Aorta (tissue), 5 donors: ENCODE measurements at regions not wholly inside any gene's neighbourhood (a gene's known extent, or its start where the extent isn't known, plus 50 kb on each side); places are given as distances from the start of the nearest gene placed in this dataset.
"Not testable (repeated sequence)": the region's sequence is repeated elsewhere in the genome, so short reads cannot be mapped to it uniquely, and the experiment has no call there.

Source experiments
- ATAC-seq: fragments of 200-7000 bp; cut with Tn5 transposase; one replicate; pipeline ENCODE4 v1.9.1; 2022; ENCODE audit warnings: moderate library complexity; ENCODE audit not compliant: low FRiP score
- DNase-seq, 2 donors: peaks; one replicate each; pipeline ENCODE4 v3.0.0-alpha.2; 2020
- H3K27ac ChIP-seq, 2 donors: one replicate each; pipeline ENCODE4 v1.5.1; 2013; ENCODE audit warnings: low read length in 2 of 2, mild to moderate bottlenecking in 2 of 2, moderate library complexity in 2 of 2, control low read depth in 1 of 2, inconsistent platforms in 1 of 2, low read depth in 1 of 2
- H3K27me3 ChIP-seq, 2 donors: one replicate each; pipeline ENCODE4 v1.6.1; 2013; ENCODE audit warnings: control low read depth in 1 of 2, low read length in 1 of 2, mild to moderate bottlenecking in 1 of 2, moderate library complexity in 1 of 2; ENCODE audit not compliant: insufficient read depth in 2 of 2, control insufficient read depth in 1 of 2
- H3K36me3 ChIP-seq, 2 donors: one replicate each; pipeline ENCODE4 v1.6.1; 2013; ENCODE audit warnings: control low read depth in 1 of 2, low read length in 1 of 2, mild to moderate bottlenecking in 1 of 2; ENCODE audit not compliant: insufficient read depth in 2 of 2, control insufficient read depth in 1 of 2
- H3K4me1 ChIP-seq, 2 donors: one replicate each; pipeline ENCODE4 v1.6.1; 2013; ENCODE audit warnings: low read length in 2 of 2, control low read depth in 1 of 2, mild to moderate bottlenecking in 1 of 2, moderate library complexity in 1 of 2; ENCODE audit not compliant: insufficient read depth in 2 of 2, control insufficient read depth in 1 of 2
- H3K4me3 ChIP-seq, 2 donors: one replicate each; pipeline ENCODE4 v1.5.1; 2013; ENCODE audit warnings: low read length in 2 of 2, control low read depth in 1 of 2, mild to moderate bottlenecking in 1 of 2
- H3K9me3 ChIP-seq: one replicate; pipeline ENCODE4 v1.6.1; 2013; ENCODE audit warnings: mild to moderate bottlenecking, low read length; ENCODE audit not compliant: control insufficient read depth
- WGBS, 2 donors: extraction: QIAGEN DNeasy Blood & Tissue Kit; methylation state at CpG; one replicate each; pipeline ENCODE4 v1.1.7; 2013; 5-methylcytosine and 5-hydroxymethylcytosine counted together
- intact Hi-C, 2 donors: fragments of 100-400 bp; cut with DNase I; formaldehyde crosslinking; loops; one replicate each; pipeline versions ENCODE4 v1.14.2 to v1.15.0; 2022
- donor health status: healthy with polysubstance abuse.
- donor health status: Bipolar disorder and iron deficiency.
- donor health status: DM: no; HTN: no; CAD: no.
- donor health status: DM: no; HTN: no; CAD: no.
- donor health status: DM: yes; HTN: yes; CAD: no.

DNA sequence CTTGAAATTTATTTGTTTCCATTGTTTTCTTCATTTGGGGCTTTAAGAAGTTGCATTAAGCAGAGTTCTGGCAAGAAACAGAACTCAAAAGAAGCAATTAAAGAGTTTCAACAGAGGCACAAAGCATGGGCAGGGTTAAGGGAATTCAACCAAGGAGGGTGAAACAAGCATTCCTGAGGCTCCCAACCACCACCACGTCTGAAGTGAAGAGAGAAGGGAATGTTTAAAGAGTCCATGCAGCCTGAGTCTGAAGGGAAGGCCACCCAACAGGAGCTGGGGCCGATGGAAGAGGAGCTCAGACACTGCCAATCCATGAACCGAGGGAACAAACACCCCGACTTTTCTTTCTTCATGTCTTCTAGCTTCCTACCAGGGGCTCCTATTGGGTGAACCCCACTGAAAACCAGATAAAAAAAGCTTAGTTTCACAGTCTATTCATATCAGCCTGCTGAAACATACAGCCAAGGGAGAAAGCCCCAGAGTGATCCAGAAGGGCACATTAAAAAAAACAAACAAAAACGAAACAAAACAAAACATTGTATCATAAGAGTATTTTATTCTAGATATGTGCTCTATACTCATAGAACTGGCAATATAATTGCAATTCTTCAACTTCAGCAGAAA, 168.9 kb downstream of the SPDYE17 start:
- H3K36me3 ChIP-seq, intact Hi-C loops, H3K4me1 ChIP-seq, H3K9me3 ChIP-seq, H3K4me3 ChIP-seq, ATAC-seq, H3K27me3 ChIP-seq, H3K27ac ChIP-seq, DNase-seq: not testable (repeated sequence)
- WGBS, 2 donors: 5 to 8% methylated on average over 1 of the region's 5 CpGs

GRCh38 chr7:76862241-76862640, 169.9 kb downstream of the SPDYE17 start:
- H3K27ac ChIP-seq, H3K4me1 ChIP-seq, ATAC-seq, intact Hi-C loops, H3K36me3 ChIP-seq, H3K9me3 ChIP-seq, H3K4me3 ChIP-seq, H3K27me3 ChIP-seq, DNase-seq: not testable (repeated sequence)

GRCh38 chr7:76859933-76860332, 172.2 kb downstream of the SPDYE17 start:
- H3K4me1 ChIP-seq, H3K27ac ChIP-seq, H3K4me3 ChIP-seq, H3K9me3 ChIP-seq, intact Hi-C loops, H3K36me3 ChIP-seq, ATAC-seq, DNase-seq, H3K27me3 ChIP-seq: not testable (repeated sequence)
- 44 to 50% methylated on average over 5 of the region's 5 CpGs for WGBS, 2 donors

GRCh38 chr7:76854631-76855030, 177.5 kb downstream of the SPDYE17 start:
- intact Hi-C loops, H3K27ac ChIP-seq, H3K4me1 ChIP-seq, H3K27me3 ChIP-seq, DNase-seq, H3K4me3 ChIP-seq, H3K36me3 ChIP-seq, H3K9me3 ChIP-seq, ATAC-seq: not testable (repeated sequence)

DNA sequence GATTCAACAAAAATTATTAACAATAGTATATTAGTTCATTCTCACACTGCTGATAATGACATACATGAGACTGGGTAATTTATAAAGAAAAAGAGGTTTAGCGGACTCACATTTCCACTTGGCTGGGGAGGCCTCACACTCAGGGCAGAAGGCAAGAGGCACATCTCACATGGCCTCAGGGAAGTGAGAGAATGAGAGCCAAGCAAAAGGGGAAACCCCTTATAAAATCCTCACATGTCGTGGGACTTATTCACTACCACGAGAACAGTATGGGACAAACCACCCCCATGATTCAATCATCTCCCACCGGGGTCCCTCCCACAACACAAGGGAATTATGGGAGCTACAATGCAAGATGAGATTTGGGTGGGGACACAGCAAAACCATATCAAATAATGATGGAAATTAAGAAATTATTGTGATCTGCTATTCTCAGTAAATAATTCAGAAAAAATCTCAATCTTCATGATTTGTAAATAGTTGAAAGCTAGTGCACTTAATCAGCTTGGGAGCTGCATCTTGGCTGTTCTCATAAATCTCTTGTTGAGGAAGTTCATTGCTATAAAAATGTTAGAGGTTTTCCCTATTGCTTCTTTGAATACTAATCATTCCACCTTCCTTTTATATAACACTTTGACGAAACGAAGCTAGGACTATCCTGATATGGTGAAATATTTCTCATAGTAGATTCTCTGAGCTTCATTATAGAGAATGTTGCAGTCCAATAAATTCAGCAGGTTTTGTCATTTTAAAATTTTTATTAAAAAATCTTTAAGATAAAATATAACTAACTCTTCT, 179.2 kb downstream of the SPDYE17 start:
- H3K4me3 ChIP-seq, H3K4me1 ChIP-seq, H3K9me3 ChIP-seq, ATAC-seq, intact Hi-C loops, DNase-seq, H3K27ac ChIP-seq, H3K36me3 ChIP-seq, H3K27me3 ChIP-seq: not testable (repeated sequence)
- WGBS, 2 donors: 72 to 85% methylated on average over 6 of the region's 6 CpGs

DNA sequence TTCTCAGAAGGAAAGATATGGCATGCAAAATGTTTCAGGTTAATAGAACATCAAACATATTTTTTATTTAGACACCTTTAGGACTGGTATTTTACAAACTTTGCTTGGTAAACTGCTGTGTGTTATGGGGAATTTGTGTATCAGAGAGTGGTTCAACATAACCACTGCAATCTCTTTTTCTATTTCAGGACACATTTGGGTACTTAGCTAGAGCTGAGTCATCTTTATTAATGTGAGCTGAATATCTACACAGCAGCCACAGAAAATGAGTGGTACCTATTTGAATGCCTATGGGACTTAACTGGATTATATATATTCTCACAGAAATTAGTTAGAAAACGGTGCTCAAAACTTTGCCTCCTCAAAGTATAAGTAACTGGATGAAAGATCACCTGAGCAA, 179.8 kb downstream of the SPDYE17 start:
- ATAC-seq, DNase-seq, H3K36me3 ChIP-seq, intact Hi-C loops, H3K4me1 ChIP-seq, H3K27ac ChIP-seq, H3K4me3 ChIP-seq, H3K27me3 ChIP-seq, H3K9me3 ChIP-seq: not testable (repeated sequence)
- WGBS, 2 donors: 33% methylated on average over 1 of the region's 1 CpG; no CpG with 5 or more reads in 1 of the 2 donors

DNA sequence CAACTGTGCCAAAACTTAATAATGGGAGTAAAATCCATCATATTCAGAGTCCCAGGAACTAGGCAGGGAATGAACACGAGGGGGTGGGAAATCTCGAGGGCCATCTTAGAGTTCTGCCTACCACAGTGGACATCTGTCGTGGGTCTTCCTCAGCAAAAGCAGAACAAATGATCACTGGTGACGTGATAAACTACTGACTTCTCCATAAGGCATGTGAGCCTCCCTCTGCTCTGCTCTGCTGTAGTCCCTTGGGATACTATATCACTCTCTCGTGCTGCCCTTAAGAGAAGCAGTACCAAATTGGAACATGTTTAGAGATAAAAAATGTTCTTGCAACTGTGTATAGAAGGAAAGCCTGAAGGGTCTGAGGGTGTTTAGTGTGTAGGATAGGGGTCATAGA, 180.5 kb downstream of the SPDYE17 start:
- H3K9me3 ChIP-seq, DNase-seq, H3K36me3 ChIP-seq, H3K4me1 ChIP-seq, intact Hi-C loops, H3K27ac ChIP-seq, H3K4me3 ChIP-seq, H3K27me3 ChIP-seq, ATAC-seq: not testable (repeated sequence)
- WGBS, 2 donors: 25 to 46% methylated on average over 3 to 5 of the region's 5 CpGs

- H3K27ac ChIP-seq, H3K36me3 ChIP-seq, H3K9me3 ChIP-seq, ATAC-seq, DNase-seq, intact Hi-C loops, H3K27me3 ChIP-seq, H3K4me3 ChIP-seq, H3K4me1 ChIP-seq: not testable (repeated sequence)
- WGBS, 2 donors: 74 to 77% methylated on average over 2 of the region's 2 CpGs
Observed at GRCh38 chr7:76849887-76850563, 182.1 kb downstream of the SPDYE17 start.

DNA sequence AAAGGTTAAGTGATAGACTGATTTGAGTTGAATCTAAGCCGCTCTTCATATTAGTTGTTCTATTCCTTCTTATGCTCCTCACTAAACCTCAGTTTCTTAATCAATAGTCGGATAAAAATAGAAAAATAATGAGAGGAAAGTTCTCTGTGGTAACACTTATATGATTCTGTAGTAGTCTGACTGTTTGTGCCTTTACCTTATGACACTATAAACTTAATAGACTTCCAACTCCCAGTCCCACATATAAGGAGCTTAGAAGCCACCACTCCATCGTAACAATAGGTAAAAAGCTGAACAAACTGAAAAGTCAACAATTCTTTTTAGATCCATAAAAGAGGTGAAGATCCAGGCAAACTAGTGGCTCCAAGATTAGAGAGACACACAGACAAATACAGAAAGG, 192.3 kb downstream of the SPDYE17 start:
- H3K4me1 ChIP-seq, H3K27me3 ChIP-seq, H3K9me3 ChIP-seq, intact Hi-C loops, H3K27ac ChIP-seq, H3K4me3 ChIP-seq, DNase-seq, H3K36me3 ChIP-seq, ATAC-seq: not testable (repeated sequence)
- 85% methylated on average over 3 of the region's 3 CpGs for WGBS, 2 donors
